ENCODE measurements at regions not wholly inside any gene's neighbourhood (a gene's known extent, or its start where the extent isn't known, plus 50 kb on each side); places are given as distances from the start of the nearest gene placed in this dataset.

- no peak for DNase-seq
Observed at GRCh38 chr16:62224646-62225209, 188.5 kb upstream of the CDH8 start.

DNA sequence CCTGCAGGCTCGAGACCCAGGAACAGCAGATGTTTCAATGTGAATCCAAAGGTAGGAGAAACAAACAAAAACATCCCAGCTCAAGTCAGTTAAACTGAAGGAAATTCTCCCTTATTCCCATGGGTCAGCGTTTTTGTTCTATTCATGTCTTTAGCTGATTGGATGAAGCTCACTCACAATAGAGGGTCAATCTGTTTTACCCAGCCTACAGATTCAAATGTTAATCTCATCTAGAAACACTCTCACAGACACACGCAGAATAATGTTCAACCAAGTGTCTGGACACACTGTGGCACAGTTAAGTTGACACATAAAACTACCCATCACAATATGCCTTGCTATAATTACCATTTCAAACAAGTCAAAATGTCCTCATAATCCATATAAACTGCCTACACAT is 180.6 kb upstream of the CDH8 start:
- DNase-seq, result no peak

GRCh38 chr16:62213763-62214162 is 177.5 kb upstream of the CDH8 start:
- DNase-seq, result no peak

DNA sequence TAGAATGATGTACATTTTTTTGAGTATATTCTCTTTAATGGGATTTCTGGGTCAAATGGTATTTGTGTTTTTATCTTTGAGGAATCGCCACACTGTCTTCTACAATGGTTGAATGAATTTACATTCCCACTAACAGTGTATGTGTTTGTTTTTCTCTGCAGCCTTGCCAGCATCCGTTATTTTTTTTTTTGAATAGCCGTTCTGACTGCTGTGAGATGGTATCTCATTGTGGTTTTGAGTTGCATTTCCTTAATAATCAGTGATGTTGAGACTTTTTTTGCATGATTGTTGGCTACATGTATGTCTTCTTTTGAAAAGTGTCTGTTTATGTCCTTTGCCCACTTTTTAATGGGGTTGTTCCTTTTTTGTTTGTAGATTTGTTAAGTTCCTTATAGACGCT is 172.7 kb upstream of the CDH8 start:
- DNase-seq, result no peak

- DNase-seq, result no peak
Observed at GRCh38 chr16:62205459-62205858, 169.2 kb upstream of the CDH8 start.

GRCh38 chr16:62201911-62202310 is 165.7 kb upstream of the CDH8 start:
- DNase-seq, result no peak

DNA sequence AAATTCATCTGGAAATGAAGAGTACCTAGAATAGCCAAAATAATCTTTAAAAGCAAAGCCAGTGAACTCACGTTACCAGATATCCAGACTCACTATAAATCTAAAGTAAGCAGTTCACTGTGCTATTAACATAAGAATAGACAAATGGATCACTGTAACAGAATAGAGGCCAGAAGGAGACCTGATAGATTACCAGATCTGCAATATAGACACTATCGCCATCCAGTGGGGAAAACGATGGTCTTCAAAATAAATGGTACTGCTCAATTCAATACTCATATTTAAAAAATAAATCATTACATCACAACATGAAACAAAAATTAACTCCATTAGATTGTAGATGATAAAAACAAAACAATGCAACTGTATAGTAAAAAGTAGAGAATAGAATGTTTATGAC is 158.6 kb upstream of the CDH8 start:
- DNase-seq, result no peak

- no peak for DNase-seq
Observed at GRCh38 chr16:62190426-62190825, 154.2 kb upstream of the CDH8 start.

- no peak for DNase-seq
Observed at GRCh38 chr16:62177351-62178203, 141.3 kb upstream of the CDH8 start.

- no peak for DNase-seq
Observed at GRCh38 chr16:62170642-62171041, 134.4 kb upstream of the CDH8 start.

- no peak for DNase-seq
Observed at GRCh38 chr16:62167551-62167950, 131.3 kb upstream of the CDH8 start.

DNA sequence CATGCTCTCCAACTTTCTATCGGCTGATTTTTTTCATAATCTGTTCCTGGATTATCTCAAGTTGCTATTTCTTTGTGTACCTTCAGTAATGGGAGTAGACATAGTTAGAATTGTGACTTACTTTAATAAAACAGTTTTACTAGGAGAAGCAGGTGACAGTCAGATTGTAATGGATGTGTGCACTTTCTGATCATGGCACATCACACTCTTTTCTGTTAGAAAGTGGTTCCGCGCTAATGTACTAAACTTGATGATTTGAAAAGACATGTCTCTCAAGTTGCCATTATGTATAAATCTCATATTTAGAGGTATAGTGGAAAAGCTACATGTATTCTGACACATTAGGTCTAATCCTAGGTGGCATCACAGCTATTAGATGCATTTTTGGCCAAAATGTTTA is 121.3 kb upstream of the CDH8 start:
- no peak for DNase-seq

DNA sequence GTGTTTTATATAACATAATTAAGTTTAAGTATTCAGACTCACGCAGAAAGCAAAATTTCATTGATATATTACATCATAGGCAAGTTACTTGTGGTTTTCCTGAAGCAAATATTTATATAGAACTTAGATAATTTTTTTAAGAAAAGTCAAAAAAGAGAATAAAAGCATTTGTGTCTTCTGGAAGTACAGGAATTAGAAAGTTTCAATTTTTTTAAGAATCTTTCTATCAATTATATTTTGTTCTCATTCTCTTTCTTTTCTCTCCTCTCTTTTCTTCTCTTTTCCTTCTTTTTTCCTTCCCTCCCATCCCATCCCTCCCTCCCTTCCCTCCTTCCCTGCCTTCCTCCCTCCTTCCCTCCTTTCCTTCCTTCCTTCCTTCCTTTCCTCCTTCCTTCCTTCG is 120.7 kb upstream of the CDH8 start:
- no peak for DNase-seq

DNA sequence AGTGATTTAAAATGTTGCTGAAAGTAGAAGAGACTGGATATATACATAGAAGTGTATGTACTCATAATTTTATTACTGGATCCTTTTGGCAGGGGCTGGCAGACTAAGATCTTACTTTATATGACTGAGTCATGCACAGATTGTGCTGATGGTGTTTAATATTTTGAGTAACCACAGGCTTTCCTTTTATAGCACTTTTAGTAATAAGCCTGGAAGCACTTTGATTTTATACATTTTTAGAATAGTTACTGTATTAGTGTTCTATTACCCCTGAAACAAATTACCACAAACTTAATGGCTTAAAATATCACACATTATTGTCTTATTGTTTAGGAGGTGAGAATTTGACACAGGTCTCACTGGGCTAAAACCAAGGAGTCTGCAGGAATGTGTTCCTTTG is 113.4 kb upstream of the CDH8 start:
- no peak for DNase-seq

- DNase-seq, result no peak
Observed at GRCh38 chr16:62137996-62138395, 101.8 kb upstream of the CDH8 start.

- DNase-seq, result peak; percentile 21
Observed at GRCh38 chr16:62135911-62136310, 99.7 kb upstream of the CDH8 start.

DNA sequence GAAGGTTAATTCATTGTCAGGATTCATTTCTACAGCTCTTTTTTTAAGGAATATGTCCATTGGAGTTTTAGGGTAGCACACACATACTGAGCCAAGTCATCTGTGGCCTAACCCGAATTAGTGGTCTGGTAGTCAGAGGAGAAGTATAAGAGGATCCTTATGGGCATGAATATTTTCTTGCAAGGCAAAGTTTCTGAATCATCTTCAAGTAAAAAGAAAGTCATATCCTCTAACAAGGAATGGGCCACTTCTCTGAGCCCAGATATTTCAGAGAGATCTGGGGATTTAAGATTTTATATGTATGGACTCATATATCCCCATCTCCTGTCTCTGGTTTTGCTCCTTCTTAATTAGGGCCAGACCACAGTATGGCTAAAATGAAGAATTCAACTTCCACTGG is 99.2 kb upstream of the CDH8 start:
- no peak for DNase-seq

GRCh38 chr16:62130101-62130500 is 93.9 kb upstream of the CDH8 start:
- no peak for DNase-seq

- DNase-seq, result no peak
Observed at GRCh38 chr16:62105244-62105643, 69.0 kb upstream of the CDH8 start.

GRCh38 chr16:62102588-62102987 is 66.3 kb upstream of the CDH8 start:
- no peak for DNase-seq

- no peak for DNase-seq
Observed at GRCh38 chr16:62100651-62101050, 64.4 kb upstream of the CDH8 start.

- DNase-seq, result no peak
Observed at GRCh38 chr16:62089715-62090114, 53.5 kb upstream of the CDH8 start.

DNA sequence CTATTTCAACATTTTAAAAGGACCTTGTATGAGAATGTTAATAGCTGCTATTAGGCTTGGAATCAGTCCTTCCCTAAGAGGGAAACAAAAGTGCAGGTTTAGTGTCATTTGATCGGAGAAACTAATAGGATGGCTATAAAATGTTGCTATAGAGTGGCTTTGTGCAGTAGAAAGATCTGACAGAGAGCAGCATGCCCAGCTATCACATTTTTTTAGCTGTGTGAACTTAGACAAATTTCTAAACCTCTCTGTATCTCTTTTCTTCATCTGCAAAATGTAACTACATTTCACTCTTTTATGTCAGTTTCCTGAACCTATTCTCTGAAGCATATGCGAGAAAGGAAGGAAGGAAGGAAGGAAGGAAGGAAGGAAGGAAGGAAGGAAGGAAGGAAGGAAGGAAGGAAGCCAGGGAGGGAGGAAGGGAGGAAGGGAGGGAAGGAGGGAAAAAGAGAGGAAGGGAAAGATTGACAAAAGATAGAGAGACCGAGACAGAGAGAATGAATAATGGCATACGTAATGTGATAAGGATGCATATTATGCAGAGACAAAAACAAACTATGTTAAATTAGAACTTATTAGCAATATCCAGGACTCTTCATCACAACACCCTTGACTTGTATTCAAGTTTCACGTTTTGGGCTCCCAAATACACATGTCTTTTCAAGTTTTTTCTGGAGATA is 52.6 kb upstream of the CDH8 start:
- no peak for DNase-seq

Data from 8988T (cell line).